ENCODE measurements at regions not wholly inside any gene's neighbourhood (a gene's known extent, or its start where the extent isn't known, plus 50 kb on each side); places are given as distances from the start of the nearest gene placed in this dataset.

DNA sequence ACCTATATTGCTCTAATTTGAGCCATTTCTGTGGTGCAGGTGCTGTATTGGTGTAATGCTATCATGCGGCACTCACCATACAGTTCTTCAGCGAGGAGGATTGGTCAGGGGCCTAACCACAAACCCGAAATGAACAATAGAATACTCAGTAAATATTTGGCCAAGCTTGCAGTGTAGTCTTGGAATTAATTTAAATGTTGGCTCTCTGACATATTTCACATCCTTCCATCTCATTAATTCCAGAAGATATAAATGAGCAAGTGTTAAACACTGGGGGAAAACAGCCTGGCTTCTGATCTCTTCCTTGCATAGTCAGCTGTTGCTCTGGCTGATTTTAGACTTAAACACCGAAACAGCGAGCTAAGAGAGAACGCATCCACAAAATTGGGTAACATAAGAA lies 663.1 kb upstream of the GHITM start:
- TF ChIP-seq, protein P1, sequence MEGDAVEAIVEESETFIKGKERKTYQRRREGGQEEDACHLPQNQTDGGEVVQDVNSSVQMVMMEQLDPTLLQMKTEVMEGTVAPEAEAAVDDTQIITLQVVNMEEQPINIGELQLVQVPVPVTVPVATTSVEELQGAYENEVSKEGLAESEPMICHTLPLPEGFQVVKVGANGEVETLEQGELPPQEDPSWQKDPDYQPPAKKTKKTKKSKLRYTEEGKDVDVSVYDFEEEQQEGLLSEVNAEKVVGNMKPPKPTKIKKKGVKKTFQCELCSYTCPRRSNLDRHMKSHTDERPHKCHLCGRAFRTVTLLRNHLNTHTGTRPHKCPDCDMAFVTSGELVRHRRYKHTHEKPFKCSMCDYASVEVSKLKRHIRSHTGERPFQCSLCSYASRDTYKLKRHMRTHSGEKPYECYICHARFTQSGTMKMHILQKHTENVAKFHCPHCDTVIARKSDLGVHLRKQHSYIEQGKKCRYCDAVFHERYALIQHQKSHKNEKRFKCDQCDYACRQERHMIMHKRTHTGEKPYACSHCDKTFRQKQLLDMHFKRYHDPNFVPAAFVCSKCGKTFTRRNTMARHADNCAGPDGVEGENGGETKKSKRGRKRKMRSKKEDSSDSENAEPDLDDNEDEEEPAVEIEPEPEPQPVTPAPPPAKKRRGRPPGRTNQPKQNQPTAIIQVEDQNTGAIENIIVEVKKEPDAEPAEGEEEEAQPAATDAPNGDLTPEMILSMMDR (IDR thresholded peaks at IDR 0.05; ENCODE audit: low read depth, low read length): no peak

GRCh38 chr10:83489161-83489560 lies 650.1 kb upstream of the GHITM start:
- TF ChIP-seq, protein P1 (IDR thresholded peaks at IDR 0.05; ENCODE audit: low read depth, low read length): no peak
- H3K4me3 ChIP-seq (replicated peaks in 1 of 2; ENCODE audit: low read depth in 2 of 2, low read length in 2 of 2): no peak overlapping the region
- DNase-seq (ENCODE audit: low read depth in 2 of 2): no peak

More for the DNA sequence above, 663.1 kb upstream of the GHITM start:
- no peak overlapping the region for H3K4me3 ChIP-seq (replicated peaks in 1 of 2; ENCODE audit: low read depth in 2 of 2, low read length in 2 of 2)
- no peak for DNase-seq (ENCODE audit: low read depth in 2 of 2)

GRCh38 chr10:83492004-83492403 lies 647.3 kb upstream of the GHITM start:
- TF ChIP-seq, protein P1 (IDR thresholded peaks at IDR 0.05; ENCODE audit: low read depth, low read length): no peak
- no peak for DNase-seq (ENCODE audit: low read depth in 2 of 2)
- H3K4me3 ChIP-seq (replicated peaks in 1 of 2; ENCODE audit: low read depth in 2 of 2, low read length in 2 of 2): no peak overlapping the region

GRCh38 chr10:83512681-83513080 lies 626.6 kb upstream of the GHITM start:
- no peak overlapping the region for H3K4me3 ChIP-seq (replicated peaks in 1 of 2; ENCODE audit: low read depth in 2 of 2, low read length in 2 of 2)
- TF ChIP-seq, protein P1 (IDR thresholded peaks at IDR 0.05; ENCODE audit: low read depth, low read length): no peak
- no peak for DNase-seq (ENCODE audit: low read depth in 2 of 2)

GRCh38 chr10:83515001-83515400 lies 624.3 kb upstream of the GHITM start:
- H3K4me3 ChIP-seq (replicated peaks in 1 of 2; ENCODE audit: low read depth in 2 of 2, low read length in 2 of 2): no peak overlapping the region
- no peak for DNase-seq (ENCODE audit: low read depth in 2 of 2)
- TF ChIP-seq, protein P1 (IDR thresholded peaks at IDR 0.05; ENCODE audit: low read depth, low read length): no peak

GRCh38 chr10:83516788-83517187 lies 622.5 kb upstream of the GHITM start:
- TF ChIP-seq, protein P1 (IDR thresholded peaks at IDR 0.05; ENCODE audit: low read depth, low read length): no peak
- H3K4me3 ChIP-seq (replicated peaks in 1 of 2; ENCODE audit: low read depth in 2 of 2, low read length in 2 of 2): no peak overlapping the region
- DNase-seq (ENCODE audit: low read depth in 2 of 2): no peak

- TF ChIP-seq, protein P1 (IDR thresholded peaks at IDR 0.05; ENCODE audit: low read depth, low read length): no peak
- no peak overlapping the region for H3K4me3 ChIP-seq (replicated peaks in 1 of 2; ENCODE audit: low read depth in 2 of 2, low read length in 2 of 2)
- DNase-seq (ENCODE audit: low read depth in 2 of 2): no peak
Observed at GRCh38 chr10:83517456-83517855, 621.9 kb upstream of the GHITM start.

Data from cardiac fibroblast (primary cell).